ENCODE measurements at regions not wholly inside any gene's neighbourhood (a gene's known extent, or its start where the extent isn't known, plus 50 kb on each side); places are given as distances from the start of the nearest gene placed in this dataset.
A peak's percentile ranks its signal among the peaks of the same experiment; 100 is the strongest.
"Not testable (repeated sequence)": the region's sequence is repeated elsewhere in the genome, so short reads cannot be mapped to it uniquely, and the experiment has no call there.

GRCh38 chr2:55786280-55786679, 92.6 kb upstream of the PNPT1 start:
- H3K36me3 ChIP-seq (ENCODE audit: control insufficient read depth, insufficient read depth, low read length), result no peaks in the 10 kb centered on the region
- H3K4me1 ChIP-seq (ENCODE audit: control insufficient read depth, insufficient read depth, low read length), result no peaks in the 10 kb centered on the region
- no peak overlapping the region for H3K27ac ChIP-seq (ENCODE audit: low read length)
- H3K27me3 ChIP-seq (ENCODE audit: control insufficient read depth, insufficient read depth, low read length), result no peaks in the 10 kb centered on the region
- no peak overlapping the region for H3K4me3 ChIP-seq (ENCODE audit: low read length)
- no peak for DNase-seq
- H3K9me3 ChIP-seq (replicated peaks; ENCODE audit: control insufficient read depth, low read depth, low read length), result no peaks in the 10 kb centered on the region

- H3K4me3 ChIP-seq (ENCODE audit: low read length); H3K4me1 ChIP-seq (ENCODE audit: control insufficient read depth, insufficient read depth, low read length); H3K27ac ChIP-seq (ENCODE audit: low read length); H3K36me3 ChIP-seq (ENCODE audit: control insufficient read depth, insufficient read depth, low read length); DNase-seq; H3K27me3 ChIP-seq (ENCODE audit: control insufficient read depth, insufficient read depth, low read length); H3K9me3 ChIP-seq (replicated peaks; ENCODE audit: control insufficient read depth, low read depth, low read length): not testable (repeated sequence)
- WGBS (ENCODE audit: insufficient coverage), result 20% methylated on average over 1 of the region's 5 CpGs
These were observed 90.1 kb upstream of the PNPT1 start for GRCh38 chr2:55783751-55784150.

- H3K27ac ChIP-seq (ENCODE audit: low read length), result no peak overlapping the region
- H3K36me3 ChIP-seq (ENCODE audit: control insufficient read depth, insufficient read depth, low read length), result no peaks in the 10 kb centered on the region
- H3K27me3 ChIP-seq (ENCODE audit: control insufficient read depth, insufficient read depth, low read length), result no peaks in the 10 kb centered on the region
- DNase-seq, result no peak
- H3K4me3 ChIP-seq (ENCODE audit: low read length), result no peak overlapping the region
- H3K9me3 ChIP-seq (replicated peaks; ENCODE audit: control insufficient read depth, low read depth, low read length), result no peaks in the 10 kb centered on the region
- H3K4me1 ChIP-seq (ENCODE audit: control insufficient read depth, insufficient read depth, low read length), result no peaks in the 10 kb centered on the region
- no CpG with 5 or more reads among the region's 4 CpGs for WGBS (ENCODE audit: insufficient coverage)
These were observed 89.0 kb upstream of the PNPT1 start for GRCh38 chr2:55782528-55783173.

GRCh38 chr2:55781542-55781941, 87.9 kb upstream of the PNPT1 start:
- no CpG with 5 or more reads among the region's 1 CpG for WGBS (ENCODE audit: insufficient coverage)
- Histone ChIP-seq H3K4me3 (ENCODE audit: low read length) (no peak overlapping the region), H3K36me3 (ENCODE audit: control insufficient read depth, insufficient read depth, low read length) (no peaks in the 10 kb centered on the region), H3K4me1 (ENCODE audit: control insufficient read depth, insufficient read depth, low read length) (no peaks in the 10 kb centered on the region), H3K27ac (ENCODE audit: low read length) (no peak overlapping the region), H3K9me3 (replicated peaks; ENCODE audit: control insufficient read depth, low read depth, low read length) (no peaks in the 10 kb centered on the region), H3K27me3 (ENCODE audit: control insufficient read depth, insufficient read depth, low read length) (no peaks in the 10 kb centered on the region)
- DNase-seq, result peak; percentile 16

- no peaks in the 10 kb centered on the region for H3K9me3 ChIP-seq (replicated peaks; ENCODE audit: control insufficient read depth, low read depth, low read length)
- no peaks in the 10 kb centered on the region for H3K4me1 ChIP-seq (ENCODE audit: control insufficient read depth, insufficient read depth, low read length)
- no CpG with 5 or more reads among the region's 1 CpG for WGBS (ENCODE audit: insufficient coverage)
- H3K27ac ChIP-seq (ENCODE audit: low read length), result no peak overlapping the region
- no peak for DNase-seq
- H3K36me3 ChIP-seq (ENCODE audit: control insufficient read depth, insufficient read depth, low read length), result no peaks in the 10 kb centered on the region
- H3K4me3 ChIP-seq (ENCODE audit: low read length), result no peak overlapping the region
- H3K27me3 ChIP-seq (ENCODE audit: control insufficient read depth, insufficient read depth, low read length), result no peaks in the 10 kb centered on the region
These were observed 87.1 kb upstream of the PNPT1 start for GRCh38 chr2:55780697-55781096.

GRCh38 chr2:55779459-55780421, 86.1 kb upstream of the PNPT1 start:
- Histone ChIP-seq H3K27ac (ENCODE audit: low read length) (no peak overlapping the region), H3K4me1 (ENCODE audit: control insufficient read depth, insufficient read depth, low read length) (no peaks in the 10 kb centered on the region), H3K36me3 (ENCODE audit: control insufficient read depth, insufficient read depth, low read length) (no peaks in the 10 kb centered on the region), H3K4me3 (ENCODE audit: low read length) (no peak overlapping the region), H3K27me3 (ENCODE audit: control insufficient read depth, insufficient read depth, low read length) (no peaks in the 10 kb centered on the region), H3K9me3 (replicated peaks; ENCODE audit: control insufficient read depth, low read depth, low read length) (no peaks in the 10 kb centered on the region)
- WGBS (ENCODE audit: insufficient coverage), result 76% methylated on average over 6 of the region's 7 CpGs
- no peak for DNase-seq

- Histone ChIP-seq H3K9me3 (replicated peaks; ENCODE audit: control insufficient read depth, low read depth, low read length) (no peaks in the 10 kb centered on the region), H3K27me3 (ENCODE audit: control insufficient read depth, insufficient read depth, low read length) (no peaks in the 10 kb centered on the region), H3K4me1 (ENCODE audit: control insufficient read depth, insufficient read depth, low read length) (no peaks in the 10 kb centered on the region), H3K27ac (ENCODE audit: low read length) (no peak overlapping the region), H3K36me3 (ENCODE audit: control insufficient read depth, insufficient read depth, low read length) (no peaks in the 10 kb centered on the region), H3K4me3 (ENCODE audit: low read length) (no peak overlapping the region)
- no peak for DNase-seq
- WGBS (ENCODE audit: insufficient coverage), result 89% methylated on average over 3 of the region's 3 CpGs
These were observed 83.3 kb upstream of the PNPT1 start for GRCh38 chr2:55776966-55777365.

GRCh38 chr2:55776479-55776878, 82.8 kb upstream of the PNPT1 start:
- H3K4me1 ChIP-seq (ENCODE audit: control insufficient read depth, insufficient read depth, low read length), result no peaks in the 10 kb centered on the region
- H3K27ac ChIP-seq (ENCODE audit: low read length), result no peak overlapping the region
- H3K27me3 ChIP-seq (ENCODE audit: control insufficient read depth, insufficient read depth, low read length), result no peaks in the 10 kb centered on the region
- no CpG with 5 or more reads among the region's 2 CpGs for WGBS (ENCODE audit: insufficient coverage)
- H3K36me3 ChIP-seq (ENCODE audit: control insufficient read depth, insufficient read depth, low read length), result no peaks in the 10 kb centered on the region
- no peak overlapping the region for H3K4me3 ChIP-seq (ENCODE audit: low read length)
- no peak for DNase-seq
- H3K9me3 ChIP-seq (replicated peaks; ENCODE audit: control insufficient read depth, low read depth, low read length), result no peaks in the 10 kb centered on the region

GRCh38 chr2:55775828-55776227, 82.2 kb upstream of the PNPT1 start:
- WGBS (ENCODE audit: insufficient coverage), result no CpG with 5 or more reads among the region's 4 CpGs
- Histone ChIP-seq H3K4me3 (ENCODE audit: low read length) (no peak overlapping the region), H3K4me1 (ENCODE audit: control insufficient read depth, insufficient read depth, low read length) (no peaks in the 10 kb centered on the region), H3K9me3 (replicated peaks; ENCODE audit: control insufficient read depth, low read depth, low read length) (no peaks in the 10 kb centered on the region), H3K36me3 (ENCODE audit: control insufficient read depth, insufficient read depth, low read length) (no peaks in the 10 kb centered on the region), H3K27ac (ENCODE audit: low read length) (no peak overlapping the region), H3K27me3 (ENCODE audit: control insufficient read depth, insufficient read depth, low read length) (no peaks in the 10 kb centered on the region)
- DNase-seq, result no peak

GRCh38 chr2:55773651-55774050, 80.0 kb upstream of the PNPT1 start:
- H3K9me3 ChIP-seq (replicated peaks; ENCODE audit: control insufficient read depth, low read depth, low read length); H3K4me1 ChIP-seq (ENCODE audit: control insufficient read depth, insufficient read depth, low read length); H3K27ac ChIP-seq (ENCODE audit: low read length); DNase-seq; H3K36me3 ChIP-seq (ENCODE audit: control insufficient read depth, insufficient read depth, low read length); H3K27me3 ChIP-seq (ENCODE audit: control insufficient read depth, insufficient read depth, low read length); H3K4me3 ChIP-seq (ENCODE audit: low read length): not testable (repeated sequence)
- WGBS (ENCODE audit: insufficient coverage), result no CpG with 5 or more reads among the region's 31 CpGs
